ENCODE measurements at regions not wholly inside any gene's neighbourhood (a gene's known extent, or its start where the extent isn't known, plus 50 kb on each side); places are given as distances from the start of the nearest gene placed in this dataset.

GRCh38 chr1:221796700-221797099, 54.8 kb upstream of the DUSP10 start:
- no peak for TF ChIP-seq POLR2A (IDR thresholded peaks at IDR 0.05)
- no peak for TF ChIP-seq CTCF (IDR thresholded peaks at IDR 0.05)
- Histone ChIP-seq H3K27me3 (no peaks in the 10 kb centered on the region), H3K4me3 (no peak overlapping the region), H3K4me1 (no peaks in the 10 kb centered on the region), H3K9me3 (no peaks in the 10 kb centered on the region), H3K27ac (no peak overlapping the region), H3K36me3 (no peaks in the 10 kb centered on the region)
- no peak for DNase-seq
- intact Hi-C loops (cut with DNase I; ENCODE audit: low total_unique reads): no loop called here

GRCh38 chr1:221795380-221795779, 53.5 kb upstream of the DUSP10 start:
- Histone ChIP-seq H3K4me1 (no peaks in the 10 kb centered on the region), H3K27me3 (no peaks in the 10 kb centered on the region), H3K4me3 (no peak overlapping the region), H3K36me3 (no peaks in the 10 kb centered on the region), H3K27ac (no peak overlapping the region), H3K9me3 (no peaks in the 10 kb centered on the region)
- no peak for TF ChIP-seq POLR2A (IDR thresholded peaks at IDR 0.05)
- no peak for TF ChIP-seq CTCF (IDR thresholded peaks at IDR 0.05)
- DNase-seq: no peak
- intact Hi-C loops (cut with DNase I; ENCODE audit: low total_unique reads): no loop called here

- TF ChIP-seq POLR2A (IDR thresholded peaks at IDR 0.05) (no peak), CTCF (IDR thresholded peaks at IDR 0.05) (no peak)
- Histone ChIP-seq H3K9me3 (no peaks in the 10 kb centered on the region), H3K27me3 (no peaks in the 10 kb centered on the region), H3K4me1 (no peaks in the 10 kb centered on the region), H3K4me3 (no peak overlapping the region), H3K36me3 (no peaks in the 10 kb centered on the region), H3K27ac (no peak overlapping the region)
- intact Hi-C loops (cut with DNase I; ENCODE audit: low total_unique reads): no loop called here
- DNase-seq: no peak
Measured at GRCh38 chr1:221794935-221795334, 53.0 kb upstream of the DUSP10 start.

GRCh38 chr1:221794079-221794670, 52.3 kb upstream of the DUSP10 start:
- Histone ChIP-seq H3K4me1 (no peaks in the 10 kb centered on the region), H3K4me3 (no peak overlapping the region), H3K27me3 (no peaks in the 10 kb centered on the region), H3K36me3 (no peaks in the 10 kb centered on the region), H3K9me3 (no peaks in the 10 kb centered on the region), H3K27ac (no peak overlapping the region)
- intact Hi-C loops (cut with DNase I; ENCODE audit: low total_unique reads): no loop called here
- no peak for TF ChIP-seq CTCF (IDR thresholded peaks at IDR 0.05)
- TF ChIP-seq POLR2A (IDR thresholded peaks at IDR 0.05): no peak
- no peak for DNase-seq

GRCh38 chr1:221793439-221794078, 51.7 kb upstream of the DUSP10 start:
- H3K36me3 ChIP-seq: no peaks in the 10 kb centered on the region
- H3K27me3 ChIP-seq: no peaks in the 10 kb centered on the region
- H3K9me3 ChIP-seq: no peaks in the 10 kb centered on the region
- H3K27ac ChIP-seq: no peak overlapping the region
- no peaks in the 10 kb centered on the region for H3K4me1 ChIP-seq
- H3K4me3 ChIP-seq: no peak overlapping the region
- intact Hi-C loops (cut with DNase I; ENCODE audit: low total_unique reads): no loop called here
- DNase-seq: no peak
- TF ChIP-seq CTCF (IDR thresholded peaks at IDR 0.05): no peak
- no peak for TF ChIP-seq POLR2A (IDR thresholded peaks at IDR 0.05)

Measured in uterus (tissue), 3 donors.